ENCODE measurements at regions not wholly inside any gene's neighbourhood (a gene's known extent, or its start where the extent isn't known, plus 50 kb on each side); places are given as distances from the start of the nearest gene placed in this dataset.
"Not testable (repeated sequence)": the region's sequence is repeated elsewhere in the genome, so short reads cannot be mapped to it uniquely, and the experiment has no call there.

DNA sequence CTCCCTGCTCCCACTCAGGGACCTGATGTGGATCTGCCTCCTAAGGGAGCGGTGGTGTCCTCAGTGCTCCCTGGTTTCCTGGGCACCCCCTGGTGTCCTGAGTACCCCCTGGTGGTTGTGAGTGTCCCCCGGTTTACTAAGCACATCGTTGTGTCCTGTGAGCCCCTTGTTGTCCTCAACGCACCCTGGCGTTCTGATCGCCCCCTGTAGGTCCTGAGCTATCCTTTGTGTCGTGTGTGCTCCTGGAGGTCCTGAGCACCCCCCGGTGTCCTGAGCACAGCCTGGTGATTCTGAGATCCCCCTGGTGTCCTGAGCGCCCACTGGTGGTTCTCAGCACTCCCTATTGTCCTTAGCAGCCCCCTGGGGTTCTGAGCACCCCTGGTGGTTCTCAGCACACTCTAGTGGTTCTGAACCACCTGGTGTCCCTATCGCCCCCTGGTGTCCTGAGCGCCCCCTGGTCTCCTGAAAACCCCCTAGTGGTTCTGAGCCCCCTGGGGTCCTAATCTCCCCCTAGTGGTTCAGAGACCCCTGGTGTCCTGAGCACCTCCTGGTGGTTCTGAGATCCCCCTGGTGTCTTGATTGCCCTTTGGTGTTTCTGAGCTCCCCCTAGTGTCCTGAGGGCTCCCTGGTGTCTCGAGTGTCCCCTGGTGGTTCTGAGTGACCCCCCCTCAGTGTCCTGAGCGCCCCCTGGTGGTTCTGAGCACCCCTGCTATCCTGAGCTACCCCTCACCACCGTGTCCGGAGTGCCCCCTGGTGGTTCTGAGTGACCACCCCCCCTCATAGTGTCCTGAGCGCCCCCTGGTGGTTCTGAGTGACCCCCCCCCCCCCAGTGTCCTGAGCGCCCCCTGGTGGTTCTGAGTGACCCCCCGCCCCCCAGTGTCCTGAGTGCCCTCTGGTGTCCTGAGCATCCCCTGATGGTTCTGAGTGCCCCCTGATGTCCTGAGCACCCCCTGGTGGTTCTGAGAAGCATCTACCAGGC lies 615.1 kb downstream of the TMEM121 start:
- FAIRE-seq = no peak
- H3K4me3 ChIP-seq (replicated peaks in 1 of 3; ENCODE audit: insufficient read depth in 1 of 3, low read depth in 1 of 3, low read length in 3 of 3) = no peak overlapping the region
- ChIA-PET POLR2A (no interaction called here), CTCF (interaction anchor here (0.6 kb wide), 1 partner anchor 384 kb away, joined by 3 read pairs; no protein-coding TSS in a partner anchor)
- BruUV-seq (replicated peaks) = no TSS peak
- TF ChIP-seq POLR2A (IDR thresholded peaks at IDR 0.05; ENCODE audit: low read depth, low read length) = no peak
- TF ChIP-seq EZH2 (IDR thresholded peaks at IDR 0.05; ENCODE audit: borderline replicate concordance, low read depth, low read length, severe bottlenecking) = no peak
- TF ChIP-seq MYC (IDR thresholded peaks at IDR 0.05; ENCODE audit: low read depth, low read length) = no peak
- TF ChIP-seq, protein P1, sequence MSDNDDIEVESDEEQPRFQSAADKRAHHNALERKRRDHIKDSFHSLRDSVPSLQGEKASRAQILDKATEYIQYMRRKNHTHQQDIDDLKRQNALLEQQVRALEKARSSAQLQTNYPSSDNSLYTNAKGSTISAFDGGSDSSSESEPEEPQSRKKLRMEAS (IDR thresholded peaks at IDR 0.05; ENCODE audit: insufficient read depth, insufficient read length) = no peak
- no peak for TF ChIP-seq POLR2AphosphoS5 (IDR thresholded peaks at IDR 0.05; ENCODE audit: insufficient read depth, low read depth, low read length)
- TF ChIP-seq FOS (IDR thresholded peaks at IDR 0.05; ENCODE audit: borderline replicate concordance, insufficient read depth, low read length) = no peak
- dilution Hi-C loops (cut with MboI; ENCODE audit: extremely low pct_ligation_motif_present, low sequenced_read_pairs) (no loop called here), intact Hi-C loops (cut with micrococcal nuclease) (no loop called here)
- no peaks in the 10 kb centered on the region for H3K9me3 ChIP-seq (replicated peaks; ENCODE audit: control insufficient read depth, insufficient read depth, low read length)
- H2AFZ ChIP-seq (ENCODE audit: low read depth, low read length) = no peak overlapping the region
- no peak for DNase-seq (ENCODE audit: low read depth, low spot score)
- no peaks in the 10 kb centered on the region for H3K27me3 ChIP-seq (ENCODE audit: control insufficient read depth in 2 of 2, insufficient read depth in 2 of 2, low read length in 2 of 2)
- no peaks in the 10 kb centered on the region for H3K79me2 ChIP-seq (ENCODE audit: control insufficient read depth, insufficient read depth, low read length)
- H3K4me2 ChIP-seq (ENCODE audit: insufficient read depth, low read length) = no peak overlapping the region
- H3K36me3 ChIP-seq (ENCODE audit: control insufficient read depth in 2 of 2, extremely low read depth in 1 of 2, insufficient read depth in 2 of 2, low read length in 2 of 2) = no peaks in the 10 kb centered on the region
- no peaks in the 10 kb centered on the region for H4K20me1 ChIP-seq (replicated peaks; ENCODE audit: control insufficient read depth, extremely low read depth, insufficient read depth, low read length)
- no peaks in the 10 kb centered on the region for H3K9me1 ChIP-seq (replicated peaks; ENCODE audit: control insufficient read depth, extremely low read depth, insufficient read depth, low read length)
- H3K4me1 ChIP-seq (ENCODE audit: control insufficient read depth, extremely low read depth, insufficient read depth, low read length) = no peaks in the 10 kb centered on the region
- no peak overlapping the region for H3K9ac ChIP-seq (replicated peaks; ENCODE audit: extremely low read depth, insufficient read depth, low read length)
- H3K27ac ChIP-seq (ENCODE audit: insufficient read depth, low read depth, low read length) = no peak overlapping the region

DNA sequence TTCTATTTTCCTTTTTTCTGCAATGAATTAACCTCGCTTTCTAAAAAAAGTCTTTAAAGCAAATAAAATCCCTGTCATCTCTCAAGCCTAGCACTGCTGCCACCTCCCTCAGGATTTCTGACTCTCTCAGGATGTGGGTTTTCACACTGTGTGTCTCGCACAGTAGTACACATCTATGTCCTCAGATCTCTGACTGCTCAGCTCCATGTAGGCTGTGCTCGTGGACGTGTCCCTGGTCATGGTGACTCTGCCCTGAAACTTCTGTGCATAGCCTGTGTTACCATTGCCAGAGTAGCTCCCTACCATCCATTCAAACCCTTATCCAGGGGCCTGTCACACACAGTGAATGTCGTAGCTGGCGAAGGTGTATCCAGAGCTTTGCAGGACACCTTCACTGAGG lies 619.3 kb downstream of the TMEM121 start:
- H3K4me3 ChIP-seq (replicated peaks in 1 of 3; ENCODE audit: insufficient read depth in 1 of 3, low read depth in 1 of 3, low read length in 3 of 3); H3K4me2 ChIP-seq (ENCODE audit: insufficient read depth, low read length); DNase-seq (ENCODE audit: low read depth, low spot score); BruUV-seq (replicated peaks); H3K9me3 ChIP-seq (replicated peaks; ENCODE audit: control insufficient read depth, insufficient read depth, low read length); intact Hi-C loops (cut with micrococcal nuclease); H3K9ac ChIP-seq (replicated peaks; ENCODE audit: extremely low read depth, insufficient read depth, low read length); H3K4me1 ChIP-seq (ENCODE audit: control insufficient read depth, extremely low read depth, insufficient read depth, low read length); H3K9me1 ChIP-seq (replicated peaks; ENCODE audit: control insufficient read depth, extremely low read depth, insufficient read depth, low read length); dilution Hi-C loops (cut with MboI; ENCODE audit: extremely low pct_ligation_motif_present, low sequenced_read_pairs); H3K27ac ChIP-seq (ENCODE audit: insufficient read depth, low read depth, low read length); H3K27me3 ChIP-seq (ENCODE audit: control insufficient read depth in 2 of 2, insufficient read depth in 2 of 2, low read length in 2 of 2); H2AFZ ChIP-seq (ENCODE audit: low read depth, low read length); POLR2A ChIA-PET; H3K79me2 ChIP-seq (ENCODE audit: control insufficient read depth, insufficient read depth, low read length); CTCF ChIA-PET; H3K36me3 ChIP-seq (ENCODE audit: control insufficient read depth in 2 of 2, extremely low read depth in 1 of 2, insufficient read depth in 2 of 2, low read length in 2 of 2); H4K20me1 ChIP-seq (replicated peaks; ENCODE audit: control insufficient read depth, extremely low read depth, insufficient read depth, low read length); FAIRE-seq: not testable (repeated sequence)

All from endothelial cell of umbilical vein (primary cell).